KBM-7 (cell line): ENCODE measurements at regions not wholly inside any gene's neighbourhood (a gene's known extent, or its start where the extent isn't known, plus 50 kb on each side); places are given as distances from the start of the nearest gene placed in this dataset.

Experiments used
- DNase-seq: peaks from one replicate; pipeline ENCODE4 v3.0.0-alpha.2; 2015
- in situ Hi-C: fragments of 300-500 bp; cut with MboI; formaldehyde crosslinking; loops from 2 replicates; pipeline ENCODE4 v1.14.3; 2020; ENCODE audit warnings: low sequenced_read_pairs, low pct_unique_long_range_greater_than_20kb, mixed read lengths

GRCh38 chr2:11915650-11916049 lies 169.2 kb downstream of the LPIN1 start:
- in situ Hi-C loops: no loop called here
- DNase-seq: no peak

GRCh38 chr2:11919953-11920352 lies 173.5 kb downstream of the LPIN1 start:
- in situ Hi-C loops: no loop called here
- no peak for DNase-seq

- in situ Hi-C loops: no loop called here
- DNase-seq: no peak
Observed at GRCh38 chr2:11920993-11921583, 174.7 kb downstream of the LPIN1 start.

DNA sequence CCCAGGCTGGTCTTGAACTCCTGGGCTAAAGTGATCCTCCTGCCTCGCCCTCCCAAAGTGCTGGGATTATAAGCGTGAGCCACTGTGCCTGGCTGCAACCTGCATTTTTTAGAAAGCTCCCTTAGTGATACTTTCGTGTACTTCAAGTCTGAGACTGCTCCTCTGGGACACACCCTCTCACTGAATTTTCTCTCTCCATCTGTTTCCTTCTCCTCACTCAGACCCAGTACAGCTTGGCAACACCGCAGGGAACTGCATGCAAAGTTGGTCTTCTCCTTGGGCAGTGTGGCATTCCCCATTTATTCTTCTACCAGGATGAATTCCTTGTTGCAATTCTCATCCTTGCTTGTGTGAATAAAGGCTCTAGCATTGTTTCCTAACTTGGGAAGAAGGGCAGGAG lies 175.9 kb downstream of the LPIN1 start:
- in situ Hi-C loops: no loop called here
- DNase-seq: no peak

GRCh38 chr2:11923935-11924334 lies 177.5 kb downstream of the LPIN1 start:
- no peak for DNase-seq
- in situ Hi-C loops: no loop called here

DNA sequence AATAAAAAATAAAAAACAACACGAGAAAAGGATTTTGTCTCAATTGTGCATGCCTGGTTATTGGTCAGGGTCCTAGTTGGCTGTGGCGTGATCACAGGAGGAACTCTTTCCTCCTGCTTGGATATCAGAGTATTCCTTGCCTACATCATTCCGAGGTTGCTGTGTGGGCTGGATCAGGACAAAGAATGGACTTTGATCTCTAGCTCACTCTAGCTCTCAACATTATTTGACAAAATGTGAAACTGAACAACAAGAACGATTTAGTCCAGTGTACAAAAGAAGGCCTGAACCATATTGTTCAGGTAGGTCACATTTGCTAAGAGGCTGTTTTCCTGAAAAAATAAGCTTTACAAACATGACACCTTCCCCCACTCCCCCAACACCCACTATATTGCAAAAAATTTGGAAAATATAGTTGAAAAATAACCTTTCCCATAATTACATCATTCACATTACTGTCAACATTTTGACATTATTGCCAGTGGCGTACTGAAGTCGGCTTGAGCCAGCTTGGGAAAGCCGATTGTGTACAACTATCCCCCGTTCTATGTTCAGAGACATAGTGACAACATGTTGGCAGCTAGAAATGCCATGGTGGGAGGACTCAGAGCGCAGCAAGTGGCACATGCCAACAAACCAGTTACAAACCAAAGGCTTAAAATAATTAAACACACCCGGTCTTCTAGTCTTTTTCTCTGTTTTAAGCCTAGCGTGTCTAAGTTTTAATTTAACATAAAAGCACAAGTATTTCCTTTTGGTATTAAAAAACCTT lies 179.0 kb downstream of the LPIN1 start:
- no peak for DNase-seq
- in situ Hi-C loops: no loop called here

DNA sequence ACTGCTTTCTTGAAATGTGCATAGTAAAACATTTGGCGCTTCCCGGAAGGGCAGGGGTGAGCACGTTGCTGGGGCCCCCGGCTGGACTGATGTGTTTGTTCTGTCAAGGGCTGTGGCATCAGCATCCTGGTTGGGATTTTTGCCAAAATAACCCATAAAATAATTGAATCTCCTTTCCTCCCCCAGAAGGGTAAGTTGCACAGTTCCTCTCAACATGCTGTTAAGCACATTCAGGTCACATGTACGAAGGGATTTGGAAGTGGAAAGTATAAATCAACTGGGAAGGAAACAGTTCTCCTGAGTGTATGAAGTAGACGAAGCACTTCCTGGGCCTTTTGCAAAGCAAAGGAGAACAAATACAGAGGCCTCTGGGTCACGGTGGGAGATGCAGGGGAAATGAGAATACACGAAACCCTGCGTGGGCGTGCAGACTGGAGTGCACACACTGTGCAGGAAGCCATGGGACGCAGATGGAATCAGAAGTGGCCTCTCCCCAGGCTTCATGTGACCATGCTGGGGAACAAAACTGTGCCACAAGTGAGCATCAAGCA lies 183.9 kb downstream of the LPIN1 start:
- no peak for DNase-seq
- in situ Hi-C loops: no loop called here

DNA sequence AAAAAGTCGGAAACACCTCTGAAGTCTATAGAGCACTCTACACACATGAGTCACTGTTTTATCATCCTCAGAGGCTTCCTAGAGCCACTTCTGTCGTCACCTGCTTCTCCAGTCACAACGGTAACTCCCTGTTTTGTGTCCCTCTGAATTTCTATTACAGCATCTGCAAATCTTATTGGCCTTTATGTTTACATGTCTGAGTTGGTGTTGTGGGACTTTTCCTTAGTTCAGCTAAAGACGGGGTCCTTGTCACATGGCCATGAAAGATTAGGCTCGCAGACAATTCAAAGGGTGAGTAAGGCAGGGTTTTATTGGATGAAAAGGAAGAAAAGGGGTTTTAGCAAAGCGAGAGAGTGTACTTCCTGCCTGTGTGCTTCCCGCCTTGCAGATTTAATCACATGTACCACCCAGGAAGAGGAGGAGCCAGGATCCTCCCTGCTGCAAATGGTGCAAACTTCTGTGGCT lies 185.6 kb downstream of the LPIN1 start:
- DNase-seq: no peak
- in situ Hi-C loops: no loop called here

- no peak for DNase-seq
- in situ Hi-C loops: no loop called here
Observed at GRCh38 chr2:11932962-11933361, 186.5 kb downstream of the LPIN1 start.

GRCh38 chr2:11933854-11934253 lies 187.4 kb downstream of the LPIN1 start:
- in situ Hi-C loops: no loop called here
- DNase-seq: no peak

- DNase-seq: no peak
- in situ Hi-C loops: no loop called here
Observed at GRCh38 chr2:11936761-11937160, 190.3 kb downstream of the LPIN1 start.

- in situ Hi-C loops: no loop called here
- no peak for DNase-seq
Observed at GRCh38 chr2:11938196-11938595, 191.8 kb downstream of the LPIN1 start.

- in situ Hi-C loops: no loop called here
Observed at GRCh38 chr2:11939523-11939922, 193.1 kb downstream of the LPIN1 start.

GRCh38 chr2:11940121-11940743 lies 193.8 kb downstream of the LPIN1 start:
- DNase-seq: no peak
- in situ Hi-C loops: no loop called here

More at GRCh38 chr2:11939523-11939922, 193.1 kb downstream of the LPIN1 start:
- DNase-seq: no peak

- DNase-seq: no peak
- in situ Hi-C loops: no loop called here
Observed at GRCh38 chr2:11940799-11941198, 194.4 kb downstream of the LPIN1 start.

- in situ Hi-C loops: no loop called here
- no peak for DNase-seq
Observed at GRCh38 chr2:11941201-11942177, 195.1 kb downstream of the LPIN1 start.

GRCh38 chr2:11942178-11942569 lies 195.7 kb downstream of the LPIN1 start:
- no peak for DNase-seq
- in situ Hi-C loops: no loop called here

DNA sequence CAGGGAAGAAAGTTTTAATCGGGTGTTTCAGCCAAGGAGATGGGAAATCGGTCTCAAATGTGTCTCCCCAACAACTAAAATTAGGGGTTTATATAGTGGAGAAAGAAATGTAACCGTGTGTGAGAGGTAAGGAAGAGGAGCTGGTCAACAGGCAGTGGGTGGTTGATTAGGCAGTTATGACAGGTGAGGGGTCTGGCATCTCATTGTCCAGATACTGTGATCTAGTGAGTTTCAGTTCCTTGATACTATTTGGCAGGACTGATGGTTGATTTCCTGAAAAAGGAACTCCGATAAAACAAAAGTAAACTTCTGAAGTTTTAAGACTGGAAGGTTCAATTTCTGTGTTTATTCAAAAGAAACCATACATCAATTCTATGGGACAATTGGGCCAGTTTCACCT lies 197.9 kb downstream of the LPIN1 start:
- DNase-seq: no peak
- in situ Hi-C loops: no loop called here
